NCI-H345 (cell line): ENCODE measurements at regions not wholly inside any gene's neighbourhood (a gene's known extent, or its start where the extent isn't known, plus 50 kb on each side); places are given as distances from the start of the nearest gene placed in this dataset.

ENCODE experiments used
- DNase-seq: peaks from one replicate; lab custom pipeline; 2025; lab: John Stamatoyannopoulos, UW

- no peak for DNase-seq
Measured at GRCh38 chr1:8203056-8203455, 114.9 kb upstream of the SLC45A1 start.

- DNase-seq = no peak
Measured at GRCh38 chr1:8202182-8202905, 115.6 kb upstream of the SLC45A1 start.

- no peak for DNase-seq
Measured at GRCh38 chr1:8201331-8201861, 116.5 kb upstream of the SLC45A1 start.

DNA sequence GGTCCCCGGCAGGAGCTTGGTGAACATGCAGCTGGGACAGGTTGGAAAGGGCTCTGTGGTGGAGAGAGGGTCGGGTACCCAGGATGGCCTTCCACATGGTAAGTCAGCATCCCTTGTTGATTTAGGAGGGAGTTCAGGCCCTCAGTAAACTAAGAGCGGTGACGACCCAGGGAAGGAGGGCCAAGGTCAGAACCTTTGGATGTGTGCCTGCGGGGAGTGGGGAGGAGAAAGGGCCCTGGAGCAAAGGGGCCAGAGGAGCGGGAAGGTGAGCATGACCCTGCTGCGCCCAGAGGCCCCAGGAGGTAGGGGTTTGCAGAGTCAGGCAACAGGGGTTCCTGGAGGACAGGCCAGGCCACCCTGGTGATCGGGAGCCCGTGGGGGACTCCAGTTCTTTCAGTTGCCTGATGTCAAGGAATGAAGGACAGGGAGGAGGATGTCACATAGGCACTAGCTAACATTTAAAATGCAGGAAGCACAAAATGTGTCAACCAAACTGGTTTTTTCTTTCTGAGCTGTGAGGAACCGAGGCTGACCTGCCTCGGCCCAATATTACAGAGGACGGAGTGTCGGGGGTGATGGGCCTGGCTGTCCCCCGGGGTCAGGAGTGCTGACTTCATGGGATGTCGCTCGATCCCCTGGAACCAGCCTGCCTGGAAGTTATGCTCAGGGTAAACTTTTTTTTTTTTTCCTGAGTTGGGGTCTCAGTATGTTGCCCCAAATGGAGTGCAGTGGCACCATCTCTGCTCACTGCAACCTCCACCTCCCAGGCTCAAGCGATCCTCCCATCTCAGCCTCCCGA, 117.4 kb upstream of the SLC45A1 start:
- no peak for DNase-seq

- no peak for DNase-seq
Measured at GRCh38 chr1:8198522-8198921, 119.4 kb upstream of the SLC45A1 start.

GRCh38 chr1:8197493-8198282, 120.2 kb upstream of the SLC45A1 start:
- no peak for DNase-seq

DNA sequence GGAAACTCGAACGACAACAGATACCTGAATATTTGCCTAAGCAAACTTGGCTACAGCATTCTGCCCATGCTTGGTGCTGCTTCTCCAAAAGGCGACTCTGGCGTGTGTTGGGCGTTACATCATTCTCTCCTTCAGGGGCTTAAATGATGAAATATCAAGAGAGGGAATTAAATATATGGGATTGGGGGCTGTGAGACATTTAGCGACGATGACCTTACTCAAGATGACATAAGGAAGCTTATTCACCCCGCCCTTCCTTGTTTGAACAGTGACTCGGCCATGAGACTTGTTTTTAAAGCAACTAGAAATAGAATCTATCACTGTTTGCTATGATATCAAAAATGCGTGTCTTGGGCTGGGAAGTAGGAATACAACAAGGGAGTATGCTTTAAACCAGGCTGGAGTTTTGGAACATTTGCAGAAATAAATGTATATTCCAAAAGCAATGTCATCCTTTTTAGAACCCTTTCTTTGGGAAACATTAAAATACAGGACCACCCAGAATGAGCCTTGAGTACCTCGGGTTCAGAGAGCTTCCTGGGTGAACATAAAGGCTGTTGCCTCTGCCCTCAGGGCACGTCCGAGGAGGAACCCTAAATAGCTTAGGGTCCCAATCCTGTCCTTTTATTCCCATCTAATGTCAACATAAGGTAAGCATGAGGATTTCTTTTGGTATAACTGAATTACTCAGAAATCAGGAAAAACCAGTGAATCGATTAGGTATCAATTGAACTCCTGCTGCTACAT, 123.3 kb upstream of the SLC45A1 start:
- no peak for DNase-seq

GRCh38 chr1:8193840-8194406, 124.0 kb upstream of the SLC45A1 start:
- DNase-seq = no peak

- no peak for DNase-seq
Measured at GRCh38 chr1:8191474-8191873, 126.4 kb upstream of the SLC45A1 start.

DNA sequence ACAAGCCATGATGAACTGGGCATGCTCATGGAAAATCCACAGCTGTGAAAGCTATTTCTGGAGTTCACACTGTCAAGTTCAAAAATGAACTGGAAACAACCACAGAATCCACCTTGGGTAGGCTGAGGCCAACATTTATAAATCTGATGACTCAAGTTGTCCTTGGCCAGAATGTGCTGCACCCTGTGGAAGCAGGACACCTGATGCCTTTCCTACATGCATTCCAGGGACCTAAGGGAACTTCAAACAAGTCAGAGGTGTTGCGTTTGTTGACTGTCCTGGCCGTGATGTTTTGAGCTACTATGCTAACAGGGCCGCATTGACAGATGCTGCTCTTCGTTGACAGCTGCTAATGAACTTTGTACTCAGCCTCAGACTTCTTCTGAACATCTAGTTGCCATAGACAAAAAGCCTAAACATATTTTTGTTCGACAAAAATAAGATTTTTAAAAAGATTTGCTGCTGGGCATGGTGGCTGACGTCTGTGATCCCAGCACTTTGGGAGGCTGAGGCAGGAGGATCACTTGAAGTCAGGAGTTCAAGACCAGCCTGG, 127.9 kb upstream of the SLC45A1 start:
- DNase-seq = no peak

DNA sequence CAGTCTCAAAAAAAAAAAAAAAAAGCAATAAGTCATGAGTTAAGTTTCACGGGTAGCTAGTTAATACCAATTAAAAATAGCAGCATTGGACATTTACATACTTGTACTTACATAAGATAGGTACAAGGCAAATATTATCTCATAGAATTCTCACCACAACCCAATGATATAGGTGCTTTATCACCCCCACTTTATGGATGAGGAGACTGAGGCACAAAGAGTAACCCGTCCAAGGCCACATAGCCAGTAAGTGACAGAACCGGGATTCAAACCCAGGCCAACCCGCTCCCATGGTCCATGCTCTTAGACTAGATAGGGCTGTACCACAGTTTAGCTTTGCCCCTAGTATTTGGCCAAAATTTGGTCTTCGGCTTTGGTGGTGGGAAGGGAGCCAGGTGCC, 132.5 kb upstream of the SLC45A1 start:
- no peak for DNase-seq

DNA sequence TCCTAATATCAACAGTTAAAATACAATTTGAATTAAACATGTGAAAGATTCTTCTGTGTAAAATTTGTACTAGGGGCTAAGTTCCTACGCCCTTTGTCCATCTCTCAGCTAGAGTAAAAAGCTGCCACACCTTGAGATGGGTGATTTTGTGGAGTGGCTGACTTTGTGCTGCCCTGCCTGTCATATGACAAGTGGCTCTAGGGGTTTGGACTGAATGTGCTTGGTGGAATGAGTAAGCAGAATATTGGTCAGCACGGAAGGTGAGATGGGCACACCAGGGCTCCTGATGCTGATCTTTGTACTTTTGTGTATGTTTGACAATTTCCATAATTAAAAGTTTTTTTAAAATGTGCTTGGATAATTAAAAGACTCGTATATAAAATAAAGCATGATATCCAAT, 133.6 kb upstream of the SLC45A1 start:
- DNase-seq = no peak

- no peak for DNase-seq
Measured at GRCh38 chr1:8182034-8182761, 135.7 kb upstream of the SLC45A1 start.

DNA sequence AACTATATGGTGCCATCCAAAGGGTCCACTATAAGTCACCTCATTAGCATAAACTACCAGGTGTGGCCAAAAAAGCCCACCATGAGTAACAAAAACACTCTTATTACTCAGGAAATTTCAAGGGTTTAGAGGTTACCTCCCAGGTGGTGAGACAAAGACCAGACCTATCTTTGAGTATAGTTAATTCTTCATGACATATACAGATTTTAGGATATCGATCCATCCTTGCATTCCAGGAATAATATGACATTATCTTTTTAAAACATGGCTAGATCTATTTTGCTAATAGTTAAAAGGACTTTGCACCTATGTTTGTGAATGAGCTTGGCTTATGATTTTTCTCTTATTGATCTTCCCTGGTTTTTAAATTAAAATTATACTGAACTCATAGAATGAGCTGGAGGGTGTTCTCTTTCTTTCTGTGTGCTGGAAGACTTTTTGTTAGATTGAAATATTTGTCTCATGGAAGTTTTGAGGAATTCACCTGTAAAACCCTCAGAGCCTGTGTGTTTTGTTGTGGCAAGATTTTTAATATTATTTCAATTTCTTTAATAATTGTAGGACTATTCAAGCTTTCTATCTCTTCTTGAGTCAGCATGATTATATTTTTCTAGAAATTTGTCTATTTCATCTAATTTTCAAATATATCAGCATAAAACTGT, 138.7 kb upstream of the SLC45A1 start:
- DNase-seq = no peak

GRCh38 chr1:8176279-8176678, 141.6 kb upstream of the SLC45A1 start:
- no peak for DNase-seq

GRCh38 chr1:8174807-8175206, 143.1 kb upstream of the SLC45A1 start:
- DNase-seq = no peak

GRCh38 chr1:8171751-8172464, 145.8 kb upstream of the ERRFI1 start:
- DNase-seq = no peak

GRCh38 chr1:8170059-8170835, 144.1 kb upstream of the ERRFI1 start:
- DNase-seq = no peak
